Fibroblast of the aortic adventitia (primary cell): ENCODE measurements at regions not wholly inside any gene's neighbourhood (a gene's known extent, or its start where the extent isn't known, plus 50 kb on each side); places are given as distances from the start of the nearest gene placed in this dataset.
"Not testable (repeated sequence)": the region's sequence is repeated elsewhere in the genome, so short reads cannot be mapped to it uniquely, and the experiment has no call there.

Experiments
- DNase-seq: peaks from one replicate; pipeline ENCODE4 v3.0.0-alpha.2; 2010; ENCODE audit warnings: low read depth
- H3K4me3 ChIP-seq: 2 replicates; pipeline ENCODE4 v1.5.1; 2011; ENCODE audit warnings: low read depth, mild to moderate bottlenecking, control low read depth, low read length, moderate library complexity
- TF ChIP-seq, protein P1 (sequence below): IDR thresholded peaks from 2 replicates; pipeline ENCODE4 v1.5.1; 2011; ENCODE audit warnings: mild to moderate bottlenecking, low read length, control low read depth, inconsistent platforms; ENCODE audit not compliant: insufficient read depth

DNA sequence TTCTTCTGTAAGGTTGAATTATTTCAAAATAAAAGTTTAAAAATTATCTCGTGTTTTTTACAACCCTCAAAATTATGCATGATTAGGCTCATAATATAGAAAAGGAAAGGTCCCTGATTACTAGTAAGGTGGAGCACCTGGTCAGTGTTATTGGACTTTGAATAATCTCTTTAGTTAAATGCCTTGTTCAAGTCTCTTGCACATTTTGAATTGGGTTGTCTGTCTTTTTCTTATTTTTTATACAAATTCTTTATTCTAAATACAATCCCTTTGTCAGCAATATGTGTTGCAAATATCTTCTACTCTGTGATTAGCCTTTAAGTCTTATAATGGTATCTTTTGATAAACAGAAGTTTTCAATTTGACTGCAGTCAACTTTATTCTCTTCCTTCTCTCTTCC, 100.7 kb upstream of the TNFSF4 start:
- no peak overlapping the region for H3K4me3 ChIP-seq
- DNase-seq, result no peak
- TF ChIP-seq, protein P1, sequence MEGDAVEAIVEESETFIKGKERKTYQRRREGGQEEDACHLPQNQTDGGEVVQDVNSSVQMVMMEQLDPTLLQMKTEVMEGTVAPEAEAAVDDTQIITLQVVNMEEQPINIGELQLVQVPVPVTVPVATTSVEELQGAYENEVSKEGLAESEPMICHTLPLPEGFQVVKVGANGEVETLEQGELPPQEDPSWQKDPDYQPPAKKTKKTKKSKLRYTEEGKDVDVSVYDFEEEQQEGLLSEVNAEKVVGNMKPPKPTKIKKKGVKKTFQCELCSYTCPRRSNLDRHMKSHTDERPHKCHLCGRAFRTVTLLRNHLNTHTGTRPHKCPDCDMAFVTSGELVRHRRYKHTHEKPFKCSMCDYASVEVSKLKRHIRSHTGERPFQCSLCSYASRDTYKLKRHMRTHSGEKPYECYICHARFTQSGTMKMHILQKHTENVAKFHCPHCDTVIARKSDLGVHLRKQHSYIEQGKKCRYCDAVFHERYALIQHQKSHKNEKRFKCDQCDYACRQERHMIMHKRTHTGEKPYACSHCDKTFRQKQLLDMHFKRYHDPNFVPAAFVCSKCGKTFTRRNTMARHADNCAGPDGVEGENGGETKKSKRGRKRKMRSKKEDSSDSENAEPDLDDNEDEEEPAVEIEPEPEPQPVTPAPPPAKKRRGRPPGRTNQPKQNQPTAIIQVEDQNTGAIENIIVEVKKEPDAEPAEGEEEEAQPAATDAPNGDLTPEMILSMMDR, result no peak

DNA sequence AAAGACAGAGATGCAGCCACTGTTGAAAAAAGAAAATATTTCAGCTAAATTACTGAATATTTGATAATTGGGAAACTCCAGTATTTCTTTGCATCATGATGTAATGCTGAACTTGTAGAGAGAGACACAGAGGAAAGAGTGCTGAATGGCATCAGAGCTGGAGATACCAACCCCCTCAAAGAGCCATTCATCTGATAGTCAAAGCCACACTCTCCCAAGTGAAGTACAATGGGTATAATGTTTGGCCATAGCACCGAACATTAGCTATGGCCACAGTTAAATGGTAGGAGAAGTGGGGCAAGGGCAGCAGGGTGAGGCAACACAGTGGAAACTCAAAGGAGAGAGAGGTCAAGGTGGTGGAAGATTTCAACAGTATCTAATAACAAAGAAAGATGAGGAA, 107.5 kb upstream of the TNFSF4 start:
- TF ChIP-seq, protein P1, result no peak
- no peak for DNase-seq
- H3K4me3 ChIP-seq, result no peak overlapping the region

DNA sequence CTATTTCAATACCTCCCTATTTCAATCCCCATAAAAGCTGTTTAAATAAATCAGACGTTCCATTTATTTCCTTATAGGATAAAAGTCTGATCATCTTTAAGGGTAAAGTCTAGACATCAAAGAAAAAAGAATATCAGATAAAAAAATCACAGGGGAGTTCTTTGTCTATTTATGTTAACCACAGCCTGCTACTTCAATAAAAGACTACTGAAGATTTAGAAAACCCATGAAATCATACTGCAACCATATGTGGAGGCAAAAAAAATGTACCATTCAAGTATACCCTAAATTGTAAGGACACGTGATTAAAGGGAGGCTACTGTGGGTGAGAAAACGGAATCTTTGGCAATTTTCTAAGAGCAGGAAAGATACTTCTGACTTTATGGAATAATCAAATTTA, 108.2 kb upstream of the TNFSF4 start:
- no peak for DNase-seq
- H3K4me3 ChIP-seq, result no peak overlapping the region
- TF ChIP-seq, protein P1, result no peak

DNA sequence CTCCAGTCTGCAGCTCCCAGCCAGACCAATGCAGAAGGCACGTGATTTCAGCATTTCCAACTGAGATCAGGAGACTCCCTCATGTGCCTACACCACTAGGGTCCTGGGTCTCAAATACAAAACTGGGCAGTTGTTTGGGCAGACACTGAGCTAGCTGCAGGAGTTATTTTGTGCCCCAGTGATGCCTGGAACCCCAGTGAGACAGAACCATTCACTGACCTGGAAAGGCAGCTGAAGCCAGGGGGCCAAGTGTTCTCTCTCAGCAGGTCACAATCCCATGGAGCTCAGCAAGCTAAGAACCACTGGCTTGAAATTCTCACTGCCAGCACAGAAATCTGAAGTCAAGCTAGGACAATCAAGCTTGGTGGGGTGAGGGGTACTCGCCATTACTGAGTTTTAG, 111.7 kb upstream of the TNFSF4 start:
- DNase-seq, result no peak
- TF ChIP-seq, protein P1, result no peak
- no peak overlapping the region for H3K4me3 ChIP-seq

DNA sequence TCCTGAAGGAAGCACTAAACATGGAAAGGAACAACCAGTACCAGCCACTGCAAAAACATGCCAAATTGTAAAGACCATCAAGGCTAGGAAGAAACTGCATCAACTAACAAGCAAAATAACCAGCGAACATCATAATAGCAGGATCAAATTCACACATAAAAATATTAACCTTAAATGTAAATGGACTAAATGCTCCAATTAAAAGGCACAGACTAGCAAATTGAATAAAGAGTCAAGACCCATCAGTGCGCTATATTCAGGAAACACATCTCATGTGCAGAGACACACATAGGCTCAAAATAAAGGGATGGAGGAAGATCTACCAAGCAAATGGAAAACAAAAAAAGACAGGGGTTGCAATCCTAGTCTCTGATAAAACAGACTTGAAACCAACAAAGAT, 117.2 kb upstream of the TNFSF4 start:
- not testable (repeated sequence) for H3K4me3 ChIP-seq, DNase-seq

DNA sequence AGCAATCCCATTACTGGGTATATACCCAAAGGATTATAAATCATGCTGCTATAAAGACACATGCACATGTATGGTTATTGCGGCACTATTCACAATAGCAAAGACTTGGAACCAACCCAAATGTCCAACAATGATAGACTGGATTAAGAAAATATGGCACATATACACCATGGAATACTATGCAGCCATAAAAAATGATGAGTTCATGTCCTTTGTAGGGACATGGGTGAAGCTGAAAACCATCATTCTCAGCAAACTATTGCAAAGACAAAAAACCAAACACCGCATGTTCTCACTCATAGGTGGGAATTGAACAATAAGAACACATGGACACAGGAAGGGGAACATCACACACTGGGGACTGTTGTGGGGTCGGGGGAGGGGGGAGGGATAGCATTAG, 120.9 kb upstream of the TNFSF4 start:
- not testable (repeated sequence) for H3K4me3 ChIP-seq, DNase-seq

DNA sequence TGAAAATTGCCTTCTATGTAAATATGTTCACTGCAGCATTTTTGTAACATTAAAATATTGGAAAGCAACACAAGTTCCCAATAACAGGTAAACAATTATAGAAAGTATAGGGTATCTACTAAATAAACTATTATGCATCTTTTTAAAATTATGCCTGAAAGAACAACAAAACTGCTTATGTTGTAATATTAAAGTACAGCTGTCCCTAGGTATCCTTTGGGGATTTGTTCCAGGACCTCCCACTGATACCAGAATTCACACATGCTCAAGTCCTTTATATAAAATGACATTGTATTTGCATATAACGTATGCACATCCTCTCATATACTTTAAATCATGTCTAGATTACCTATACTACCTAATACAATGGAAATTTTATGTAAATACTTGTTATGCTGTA, 121.8 kb upstream of the TNFSF4 start:
- DNase-seq, result no peak
- TF ChIP-seq, protein P1, result no peak
- no peak overlapping the region for H3K4me3 ChIP-seq

DNA sequence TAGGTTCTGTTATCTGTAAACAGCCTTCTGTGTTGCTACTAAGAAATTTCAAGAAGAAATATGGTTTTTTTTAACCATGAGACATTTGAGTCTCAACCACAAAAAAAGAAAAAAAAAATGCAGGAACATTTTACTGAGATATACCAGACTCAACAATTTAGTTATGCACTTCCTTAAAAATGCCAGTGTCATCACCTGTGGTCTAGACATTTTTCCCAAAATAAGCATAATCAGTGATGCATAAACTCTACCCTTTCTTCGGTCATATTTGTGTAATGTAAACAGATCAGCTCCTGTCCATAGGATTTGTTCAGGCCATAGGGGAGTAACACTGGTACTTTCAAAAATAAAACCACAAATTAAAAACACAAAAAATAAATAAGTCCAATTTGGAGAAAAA, 122.6 kb upstream of the TNFSF4 start:
- H3K4me3 ChIP-seq, result no peak overlapping the region
- peak; percentile 46 for DNase-seq
- TF ChIP-seq, protein P1, result no peak
